B cell (primary cell): ENCODE measurements at regions not wholly inside any gene's neighbourhood (a gene's known extent, or its start where the extent isn't known, plus 50 kb on each side); places are given as distances from the start of the nearest gene placed in this dataset.
"Not testable (repeated sequence)": the region's sequence is repeated elsewhere in the genome, so short reads cannot be mapped to it uniquely, and the experiment has no call there.

Experiments used
- CTCF ChIP-seq: fragments of 200-600 bp; IDR thresholded peaks from one replicate; pipeline ENCODE4 v1.8.0; 2022; ENCODE audit warnings: antibody characterized with exemption, mild to moderate bottlenecking
- EZH2 ChIP-seq: IDR thresholded peaks from 2 replicates; pipeline ENCODE4 v1.6.1; 2012; ENCODE audit warnings: borderline replicate concordance, low read depth, mild to moderate bottlenecking, moderate library complexity, low read length; ENCODE audit not compliant: insufficient read depth, poor library complexity, severe bottlenecking

DNA sequence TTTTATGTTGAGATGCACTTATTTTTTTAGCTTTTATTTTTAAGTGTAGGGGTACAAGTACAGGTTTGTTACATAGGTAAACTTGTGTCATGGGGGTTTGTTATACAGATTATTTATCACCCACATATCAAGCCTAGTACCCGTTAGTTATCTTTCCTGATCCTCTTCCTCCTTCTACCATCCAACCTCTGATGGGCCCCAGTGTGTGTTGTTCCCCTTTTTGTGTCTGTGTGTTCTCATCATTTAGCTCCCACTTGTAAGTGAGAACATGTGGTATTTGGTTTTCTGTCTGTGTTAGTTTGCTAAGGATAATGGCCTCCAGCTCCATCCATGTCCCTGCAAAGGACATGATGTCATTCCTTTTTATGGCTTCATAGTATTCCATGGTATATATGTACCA is 72.2 kb upstream of the ST8SIA6 start:
- not testable (repeated sequence) for TF ChIP-seq EZH2, CTCF
